ENCODE measurements at regions not wholly inside any gene's neighbourhood (a gene's known extent, or its start where the extent isn't known, plus 50 kb on each side); places are given as distances from the start of the nearest gene placed in this dataset.

DNA sequence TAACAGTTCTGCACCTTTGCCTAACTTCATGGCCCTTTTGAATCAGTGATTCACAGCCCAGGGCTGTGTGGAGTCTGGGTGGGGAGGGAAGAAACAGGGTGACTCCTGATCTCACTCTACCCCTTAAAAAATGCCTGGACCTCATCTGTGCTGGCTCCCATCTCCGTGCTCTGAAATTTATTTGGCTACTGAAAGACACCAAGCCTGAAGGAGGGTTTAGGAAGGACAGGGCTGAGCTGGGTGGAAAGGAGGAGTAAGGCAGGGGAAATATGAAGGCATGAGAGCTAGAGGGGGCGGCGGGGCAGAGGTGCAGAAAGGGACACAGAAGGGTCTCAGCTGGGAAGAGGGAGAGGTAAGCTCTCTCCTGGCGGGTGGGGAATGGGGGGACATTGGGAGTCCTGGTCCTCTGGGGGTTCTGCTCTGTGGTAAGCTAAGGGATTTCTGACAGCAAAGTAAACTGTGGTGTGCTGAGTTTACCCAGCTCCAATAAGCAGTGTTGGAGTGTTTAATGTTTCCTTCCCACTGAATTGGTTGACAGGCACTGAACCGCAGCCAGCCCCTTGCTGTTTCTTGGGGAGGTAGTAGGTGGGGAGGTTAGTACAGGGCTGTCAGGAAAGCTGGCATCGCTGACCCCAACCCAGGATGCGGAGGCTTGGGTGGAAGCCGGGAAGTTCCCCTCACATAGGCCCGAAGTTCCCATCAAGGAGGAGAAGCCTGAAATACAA lies 71.1 kb downstream of the RPUSD4 start:
- TF ChIP-seq ZBTB1 (tag by site-specific recombination; IDR thresholded peaks at IDR 0.05) (no peak), ZNF169 (tag by site-specific recombination; IDR thresholded peaks at IDR 0.05) (no peak), ZNF302 (tag by site-specific recombination; IDR thresholded peaks at IDR 0.05; ENCODE audit: low read depth) (no peak), BCL11B (tag by site-specific recombination; IDR thresholded peaks at IDR 0.05; ENCODE audit: low read depth) (no peak), KLF8 (tag by site-specific recombination; IDR thresholded peaks at IDR 0.05) (no peak), ZNF24 (tag by site-specific recombination; IDR thresholded peaks at IDR 0.05) (no peak), ZFP37 (tag by site-specific recombination; IDR thresholded peaks at IDR 0.05) (no peak), ZNF404 (tag by site-specific recombination; IDR thresholded peaks at IDR 0.05) (no peak), ZNF561 (tag by site-specific recombination; IDR thresholded peaks at IDR 0.05; ENCODE audit: borderline replicate concordance) (no peak), ZNF776 (tag by site-specific recombination; IDR thresholded peaks at IDR 0.05; ENCODE audit: borderline replicate concordance) (no peak), ZNF701 (tag by site-specific recombination; IDR thresholded peaks at IDR 0.05) (no peak)
- TF ChIP-seq, protein P1, sequence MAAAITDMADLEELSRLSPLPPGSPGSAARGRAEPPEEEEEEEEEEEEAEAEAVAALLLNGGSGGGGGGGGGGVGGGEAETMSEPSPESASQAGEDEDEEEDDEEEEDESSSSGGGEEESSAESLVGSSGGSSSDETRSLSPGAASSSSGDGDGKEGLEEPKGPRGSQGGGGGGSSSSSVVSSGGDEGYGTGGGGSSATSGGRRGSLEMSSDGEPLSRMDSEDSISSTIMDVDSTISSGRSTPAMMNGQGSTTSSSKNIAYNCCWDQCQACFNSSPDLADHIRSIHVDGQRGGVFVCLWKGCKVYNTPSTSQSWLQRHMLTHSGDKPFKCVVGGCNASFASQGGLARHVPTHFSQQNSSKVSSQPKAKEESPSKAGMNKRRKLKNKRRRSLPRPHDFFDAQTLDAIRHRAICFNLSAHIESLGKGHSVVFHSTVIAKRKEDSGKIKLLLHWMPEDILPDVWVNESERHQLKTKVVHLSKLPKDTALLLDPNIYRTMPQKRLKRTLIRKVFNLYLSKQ (tag by site-specific recombination; IDR thresholded peaks at IDR 0.05; ENCODE audit: borderline replicate concordance): no peak
- TF ChIP-seq, protein P2, sequence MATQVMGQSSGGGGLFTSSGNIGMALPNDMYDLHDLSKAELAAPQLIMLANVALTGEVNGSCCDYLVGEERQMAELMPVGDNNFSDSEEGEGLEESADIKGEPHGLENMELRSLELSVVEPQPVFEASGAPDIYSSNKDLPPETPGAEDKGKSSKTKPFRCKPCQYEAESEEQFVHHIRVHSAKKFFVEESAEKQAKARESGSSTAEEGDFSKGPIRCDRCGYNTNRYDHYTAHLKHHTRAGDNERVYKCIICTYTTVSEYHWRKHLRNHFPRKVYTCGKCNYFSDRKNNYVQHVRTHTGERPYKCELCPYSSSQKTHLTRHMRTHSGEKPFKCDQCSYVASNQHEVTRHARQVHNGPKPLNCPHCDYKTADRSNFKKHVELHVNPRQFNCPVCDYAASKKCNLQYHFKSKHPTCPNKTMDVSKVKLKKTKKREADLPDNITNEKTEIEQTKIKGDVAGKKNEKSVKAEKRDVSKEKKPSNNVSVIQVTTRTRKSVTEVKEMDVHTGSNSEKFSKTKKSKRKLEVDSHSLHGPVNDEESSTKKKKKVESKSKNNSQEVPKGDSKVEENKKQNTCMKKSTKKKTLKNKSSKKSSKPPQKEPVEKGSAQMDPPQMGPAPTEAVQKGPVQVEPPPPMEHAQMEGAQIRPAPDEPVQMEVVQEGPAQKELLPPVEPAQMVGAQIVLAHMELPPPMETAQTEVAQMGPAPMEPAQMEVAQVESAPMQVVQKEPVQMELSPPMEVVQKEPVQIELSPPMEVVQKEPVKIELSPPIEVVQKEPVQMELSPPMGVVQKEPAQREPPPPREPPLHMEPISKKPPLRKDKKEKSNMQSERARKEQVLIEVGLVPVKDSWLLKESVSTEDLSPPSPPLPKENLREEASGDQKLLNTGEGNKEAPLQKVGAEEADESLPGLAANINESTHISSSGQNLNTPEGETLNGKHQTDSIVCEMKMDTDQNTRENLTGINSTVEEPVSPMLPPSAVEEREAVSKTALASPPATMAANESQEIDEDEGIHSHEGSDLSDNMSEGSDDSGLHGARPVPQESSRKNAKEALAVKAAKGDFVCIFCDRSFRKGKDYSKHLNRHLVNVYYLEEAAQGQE (tag by site-specific recombination; IDR thresholded peaks at IDR 0.05): no peak
- TF ChIP-seq, protein P3, sequence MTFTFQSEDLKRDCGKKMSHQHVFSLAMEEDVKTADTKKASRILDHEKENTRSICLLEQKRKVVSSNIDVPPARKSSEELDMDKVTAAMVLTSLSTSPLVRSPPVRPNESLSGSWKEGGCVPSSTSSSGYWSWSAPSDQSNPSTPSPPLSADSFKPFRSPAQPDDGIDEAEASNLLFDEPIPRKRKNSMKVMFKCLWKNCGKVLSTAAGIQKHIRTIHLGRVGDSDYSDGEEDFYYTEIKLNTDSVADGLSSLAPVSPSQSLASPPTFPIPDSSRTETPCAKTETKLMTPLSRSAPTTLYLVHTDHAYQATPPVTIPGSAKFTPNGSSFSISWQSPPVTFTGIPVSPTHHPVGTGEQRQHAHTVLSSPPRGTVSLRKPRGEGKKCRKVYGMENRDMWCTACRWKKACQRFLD (tag by site-specific recombination; IDR thresholded peaks at IDR 0.05): no peak
- TF ChIP-seq, protein P4, sequence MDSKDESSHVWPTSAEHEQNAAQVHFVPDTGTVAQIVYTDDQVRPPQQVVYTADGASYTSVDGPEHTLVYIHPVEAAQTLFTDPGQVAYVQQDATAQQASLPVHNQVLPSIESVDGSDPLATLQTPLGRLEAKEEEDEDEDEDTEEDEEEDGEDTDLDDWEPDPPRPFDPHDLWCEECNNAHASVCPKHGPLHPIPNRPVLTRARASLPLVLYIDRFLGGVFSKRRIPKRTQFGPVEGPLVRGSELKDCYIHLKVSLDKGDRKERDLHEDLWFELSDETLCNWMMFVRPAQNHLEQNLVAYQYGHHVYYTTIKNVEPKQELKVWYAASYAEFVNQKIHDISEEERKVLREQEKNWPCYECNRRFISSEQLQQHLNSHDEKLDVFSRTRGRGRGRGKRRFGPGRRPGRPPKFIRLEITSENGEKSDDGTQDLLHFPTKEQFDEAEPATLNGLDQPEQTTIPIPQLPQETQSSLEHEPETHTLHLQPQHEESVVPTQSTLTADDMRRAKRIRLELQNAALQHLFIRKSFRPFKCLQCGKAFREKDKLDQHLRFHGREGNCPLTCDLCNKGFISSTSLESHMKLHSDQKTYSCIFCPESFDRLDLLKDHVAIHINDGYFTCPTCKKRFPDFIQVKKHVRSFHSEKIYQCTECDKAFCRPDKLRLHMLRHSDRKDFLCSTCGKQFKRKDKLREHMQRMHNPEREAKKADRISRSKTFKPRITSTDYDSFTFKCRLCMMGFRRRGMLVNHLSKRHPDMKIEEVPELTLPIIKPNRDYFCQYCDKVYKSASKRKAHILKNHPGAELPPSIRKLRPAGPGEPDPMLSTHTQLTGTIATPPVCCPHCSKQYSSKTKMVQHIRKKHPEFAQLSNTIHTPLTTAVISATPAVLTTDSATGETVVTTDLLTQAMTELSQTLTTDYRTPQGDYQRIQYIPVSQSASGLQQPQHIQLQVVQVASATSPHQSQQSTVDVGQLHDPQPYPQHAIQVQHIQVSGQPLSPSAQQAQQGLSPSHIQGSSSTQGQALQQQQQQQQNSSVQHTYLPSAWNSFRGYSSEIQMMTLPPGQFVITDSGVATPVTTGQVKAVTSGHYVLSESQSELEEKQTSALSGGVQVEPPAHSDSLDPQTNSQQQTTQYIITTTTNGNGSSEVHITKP (tag by site-specific recombination; IDR thresholded peaks at IDR 0.05): no peak
- TF ChIP-seq, protein P5, sequence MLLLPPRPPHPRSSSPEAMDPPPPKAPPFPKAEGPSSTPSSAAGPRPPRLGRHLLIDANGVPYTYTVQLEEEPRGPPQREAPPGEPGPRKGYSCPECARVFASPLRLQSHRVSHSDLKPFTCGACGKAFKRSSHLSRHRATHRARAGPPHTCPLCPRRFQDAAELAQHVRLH (tag by site-specific recombination; IDR thresholded peaks at IDR 0.05): no peak
- CTCF ChIA-PET: interaction anchor here (0.6 to 2.2 kb wide), 9 partner anchors 8 to 200 kb away, joined by 3 to 8 read pairs (median 4); no protein-coding TSS in a partner anchor
- Histone ChIP-seq H3K4me3 (ENCODE audit: low read depth, low read length) (no peak overlapping the region), H3K27ac (ENCODE audit: extremely low read depth, low read depth, low read length) (no peak overlapping the region; the same call in 1 of the 2 replicates), H3K4me1 (ENCODE audit: control insufficient read depth, insufficient read depth, low read length) (peaks cover 21% of the 10 kb centered on the region), H3K9me3 (ENCODE audit: control insufficient read depth, insufficient read depth, low read depth, low read length) (no peaks in the 10 kb centered on the region), H3K36me3 (ENCODE audit: control insufficient read depth in 2 of 2, insufficient read depth in 1 of 2, low read length in 2 of 2) (no peaks in the 10 kb centered on the region)
- POLR2A ChIA-PET: interaction anchor here (0.7 to 2.1 kb wide), 3 partner anchors 8 to 14 kb away, joined by 3 to 10 read pairs (median 8); no protein-coding TSS in a partner anchor

All from HEK293 (cell line).